Heart right ventricle (tissue), 16 donors: ENCODE measurements at regions not wholly inside any gene's neighbourhood (a gene's known extent, or its start where the extent isn't known, plus 50 kb on each side); places are given as distances from the start of the nearest gene placed in this dataset.
A peak's percentile ranks its signal among the peaks of the same experiment; 100 is the strongest.

Source experiments
- ATAC-seq, 8 donors: fragments of 200-7000 bp; cut with Tn5 transposase; one replicate each; pipeline ENCODE4 v1.9.1; 2020; ENCODE audit warnings: mild to moderate bottlenecking in 8 of 8, moderate library complexity in 8 of 8, moderate number of reproducible peaks in 1 of 8
- DNase-seq, 2 donors: peaks; one replicate each; pipeline ENCODE4 v3.0.0-alpha.2; 2020
- H3K27ac ChIP-seq, 10 donors: fragments of 200-600 bp; sonication (generic) in 2 of 10; one replicate each; pipeline versions ENCODE4 v1.5.0 to v1.8.0; 2020 to 2022; ENCODE audit warnings: mild to moderate bottlenecking in 3 of 10
- H3K27me3 ChIP-seq, 7 donors: fragments of 200-600 bp; one replicate each; pipeline ENCODE4 v1.8.0; 2021 to 2022; ENCODE audit warnings: mild to moderate bottlenecking in 2 of 7
- H3K36me3 ChIP-seq, 9 donors: fragments of 200-600 bp; sonication (generic) in 1 of 9; one replicate each; pipeline versions ENCODE4 v1.5.0 to v1.8.0; 2020 to 2022; ENCODE audit warnings: mild to moderate bottlenecking in 2 of 9
- H3K4me1 ChIP-seq, 9 donors: fragments of 200-600 bp; sonication (generic) in 1 of 9; one replicate each; pipeline versions ENCODE4 v1.5.0 to v1.8.0; 2020 to 2022; ENCODE audit warnings: mild to moderate bottlenecking in 4 of 9
- H3K4me3 ChIP-seq, 10 donors: fragments of 200-600 bp; sonication (generic) in 2 of 10; one replicate each; pipeline versions ENCODE4 v1.5.0 to v1.8.0; 2020 to 2022; ENCODE audit warnings: mild to moderate bottlenecking in 7 of 10, moderate library complexity in 2 of 10
- H3K9me3 ChIP-seq, 11 donors: fragments of 200-600 bp in 10 of 11; sonication (generic) in 2 of 11; one replicate each; pipeline versions ENCODE4 v1.5.0 to v1.8.0; 2013 to 2022; ENCODE audit warnings: mild to moderate bottlenecking in 2 of 11, control low read depth in 1 of 11, moderate library complexity in 1 of 11
- CTCF ChIP-seq, 9 donors: fragments of 200-600 bp; sonication (generic) in 2 of 9; IDR thresholded peaks; one replicate each; pipeline versions ENCODE4 v1.5.0 to v1.8.0; 2021 to 2022; ENCODE audit warnings: antibody characterized with exemption in 9 of 9, mild to moderate bottlenecking in 5 of 9, moderate library complexity in 1 of 9
- WGBS, 2 donors: extraction: QIAGEN DNeasy Blood & Tissue Kit; methylation state at CpG; one replicate each; pipeline ENCODE4 v1.1.7; 2013; ENCODE audit warnings: inconsistent platforms in 1 of 2; 5-methylcytosine and 5-hydroxymethylcytosine counted together
- intact Hi-C, 10 donors: fragments of 100-400 bp; cut with DNase I; formaldehyde crosslinking; loops; one replicate each; pipeline versions ENCODE4 v1.11.1 to v1.14.2; 2022
- donor health status: Arrhythmogenic right ventricular cardiomyopathy.
- donor health status: ischemic (EF 13 %, LVEDD 7.1; RV severe dilation, severe dysfunction).
- donor health status: healthy with polysubstance abuse.
- donor health status: DM: no; HTN: yes; CAD: no.
- donor health status: DM: no; HTN: no; CAD: no.
- donor health status: ischemic (EF 25% LVEDD 6.9; RV normal size, moderate dysfunction).
- donor health status: ischemic (EF 25% LVEDD 5.7; RV mildly dilated, moderate dysfunction).
- donor health status: healthy.
- donor health status: DM: yes; HTN: yes; CAD: no.
- donor health status: Ischemic cardiomyopathy.
- donor health status: ischemic (EF 35%, LVEDD 5.7; RV mildly dilated, moderate dysfunction).
- donor health status: nonischemic (EF 11% LVEDD 7.7; RV severe dilation, severe dysfunction).
- donor health status: DM: yes; HTN: yes; CAD: no.
- donor health status: PGD.
- donor health status: ischemic (EF 29% LVEDD 5.4; RV normal size, mild dysfunction).
- donor health status: nonischemic (EF 23%, LVEDD 6.1; RV moderate dilation, normal function).

- Histone ChIP-seq H3K27ac (no peak overlapping the region), H3K36me3 (no peaks in the 10 kb centered on the region), H3K4me1 (peaks cover 0 to 4% (median 0%) of the 10 kb centered on the region in 9 donors), H3K27me3 (no peaks in the 10 kb centered on the region), H3K9me3 (peaks cover 0 to under 1% (median 0%) of the 10 kb centered on the region in 11 donors), H3K4me3 (no peak overlapping the region)
- intact Hi-C loops, result no loop called here
- TF ChIP-seq CTCF (IDR thresholded peaks at IDR 0.05), result no peak
- no peak for DNase-seq
- WGBS, 2 donors, result 98 to 99% methylated on average over 3 of the region's 3 CpGs
- no peak for ATAC-seq
Measured at GRCh38 chr10:20970044-20970443, 72.9 kb upstream of the NEBL start.

- H3K36me3 ChIP-seq, result no peaks in the 10 kb centered on the region
- ATAC-seq (no peak), DNase-seq (no peak)
- TF ChIP-seq CTCF (IDR thresholded peaks at IDR 0.05), result no peak
- intact Hi-C loops, result no loop called here
- peaks cover 0 to 7% (median 0%) of the 10 kb centered on the region in 9 donors for H3K4me1 ChIP-seq
- H3K27me3 ChIP-seq, result no peaks in the 10 kb centered on the region
- H3K9me3 ChIP-seq, result peaks cover 0 to 8% (median 0%) of the 10 kb centered on the region in 11 donors
- WGBS, 2 donors, result 75 to 76% methylated on average over 3 of the region's 3 CpGs
- no peak overlapping the region for H3K27ac ChIP-seq
- H3K4me3 ChIP-seq, result no peak overlapping the region
Measured at GRCh38 chr10:20966426-20966825, 69.3 kb upstream of the NEBL start.

GRCh38 chr10:20963721-20964595 is 66.8 kb upstream of the NEBL start:
- WGBS, 2 donors, result 52 to 66% methylated on average over 5 of the region's 5 CpGs
- H3K36me3 ChIP-seq, result no peaks in the 10 kb centered on the region
- peaks cover 0 to 8% (median 0%) of the 10 kb centered on the region in 11 donors for H3K9me3 ChIP-seq
- H3K27me3 ChIP-seq, result no peaks in the 10 kb centered on the region
- TF ChIP-seq CTCF (IDR thresholded peaks at IDR 0.05), result no peak
- intact Hi-C loops, result loop anchor here in 1 of 10 donors (5.0 kb wide), 1 partner anchor 33 kb away; no protein-coding TSS in a partner anchor
- ATAC-seq, result peak in 3 of 8 donors; percentile 14 to 41 (median 41)
- H3K4me1 ChIP-seq, result peaks cover 0 to 7% (median 0%) of the 10 kb centered on the region in 9 donors
- no peak overlapping the region for H3K27ac ChIP-seq
- DNase-seq, result no peak
- H3K4me3 ChIP-seq, result no peak overlapping the region

GRCh38 chr10:20963056-20963455 is 65.9 kb upstream of the NEBL start:
- no peak overlapping the region for H3K27ac ChIP-seq
- H3K4me1 ChIP-seq, result peaks cover 0 to 7% (median 0%) of the 10 kb centered on the region in 9 donors
- TF ChIP-seq CTCF (IDR thresholded peaks at IDR 0.05), result no peak
- peaks cover 0 to 8% (median 0%) of the 10 kb centered on the region in 11 donors for H3K9me3 ChIP-seq
- H3K36me3 ChIP-seq, result no peaks in the 10 kb centered on the region
- H3K27me3 ChIP-seq, result no peaks in the 10 kb centered on the region
- WGBS, 2 donors, result 82 to 86% methylated on average over 3 of the region's 3 CpGs
- ATAC-seq (no peak), DNase-seq (no peak)
- H3K4me3 ChIP-seq, result no peak overlapping the region
- intact Hi-C loops, result loop anchor here in 1 of 10 donors (5.0 kb wide), 1 partner anchor 34 kb away; no protein-coding TSS in a partner anchor
